Keratinocyte (primary cell): ENCODE measurements at regions not wholly inside any gene's neighbourhood (a gene's known extent, or its start where the extent isn't known, plus 50 kb on each side); places are given as distances from the start of the nearest gene placed in this dataset.

Experiments used
- DNase-seq: peaks from one replicate; pipeline ENCODE4 v3.0.0-alpha.2; 2011; ENCODE audit warnings: low read depth, missing footprints, low spot score
- FAIRE-seq: peaks from 2 replicates; lab custom pipeline; 2011; peaks lifted over from hg19 to GRCh38; lab: Jason Lieb, UNC
- H2AFZ ChIP-seq: 2 replicates; pipeline ENCODE4 v1.6.0; 2012; ENCODE audit warnings: low read length, control low read depth, inconsistent platforms; ENCODE audit not compliant: control insufficient read depth
- H3K27ac ChIP-seq: 2 replicates; pipeline ENCODE4 v1.5.1; 2011; ENCODE audit warnings: low read length; ENCODE audit not compliant: control insufficient read depth, insufficient read depth
- H3K27me3 ChIP-seq: 3 replicates; pipeline ENCODE4 v1.6.0; 2011; ENCODE audit warnings: low read length; ENCODE audit not compliant: control insufficient read depth, insufficient read depth; ENCODE audit errors: extremely low read depth
- H3K36me3 ChIP-seq, 2 experiments: 2 replicates in 1 of 2; 3 replicates in 1 of 2; pipeline ENCODE4 v1.5.1; 2011; ENCODE audit warnings: low read length in 2 of 2, mild to moderate bottlenecking in 1 of 2; ENCODE audit not compliant: control insufficient read depth in 2 of 2, insufficient read depth in 2 of 2; ENCODE audit errors: extremely low read depth in 1 of 2
- H3K4me1 ChIP-seq: 3 replicates; pipeline ENCODE4 v1.5.1; 2011; ENCODE audit warnings: low read length; ENCODE audit not compliant: control insufficient read depth, insufficient read depth; ENCODE audit errors: extremely low read depth
- H3K4me2 ChIP-seq: 3 replicates; pipeline ENCODE4 v1.6.0; 2011; ENCODE audit warnings: low read depth, low read length; ENCODE audit not compliant: control insufficient read depth, insufficient read depth; ENCODE audit errors: extremely low read depth
- H3K4me3 ChIP-seq, 3 experiments: fragments of 200-600 bp in 1 of 3; sonication (generic) in 1 of 3; 2 replicates in 2 of 3; 3 replicates in 1 of 3; pipeline ENCODE4 v1.5.1; 2011 to 2016; ENCODE audit warnings: low read length in 3 of 3, mild to moderate bottlenecking in 3 of 3, control low read depth in 2 of 3, inconsistent platforms in 1 of 3, low read depth in 1 of 3, mixed read lengths in 1 of 3, mixed run types in 1 of 3, moderate library complexity in 1 of 3; ENCODE audit not compliant: control insufficient read depth in 2 of 3, insufficient read depth in 2 of 3; ENCODE audit errors: extremely low read depth in 1 of 3
- H3K79me2 ChIP-seq: 2 replicates; pipeline ENCODE4 v1.6.0; 2012; ENCODE audit warnings: low read length; ENCODE audit not compliant: control insufficient read depth, insufficient read depth
- H3K9ac ChIP-seq: 3 replicates; pipeline ENCODE4 v1.6.0; 2011; ENCODE audit warnings: low read length; ENCODE audit not compliant: control insufficient read depth, insufficient read depth; ENCODE audit errors: extremely low read depth
- H3K9me1 ChIP-seq: 3 replicates; pipeline ENCODE4 v1.6.0; 2011; ENCODE audit warnings: low read length; ENCODE audit not compliant: control insufficient read depth, insufficient read depth; ENCODE audit errors: extremely low read depth
- H3K9me3 ChIP-seq: 2 replicates; pipeline ENCODE4 v1.5.1; 2012; ENCODE audit warnings: low read depth, low read length; ENCODE audit not compliant: control insufficient read depth
- H4K20me1 ChIP-seq: 3 replicates; pipeline ENCODE4 v1.6.0; 2011; ENCODE audit warnings: low read length; ENCODE audit not compliant: control insufficient read depth, insufficient read depth; ENCODE audit errors: extremely low read depth
- CTCF ChIP-seq, 3 experiments: IDR thresholded peaks in 1 of 3; conservative IDR thresholded peaks in 1 of 3; optimal IDR thresholded peaks in 1 of 3; 2 replicates in 2 of 3; 3 replicates in 1 of 3; pipeline versions ENCODE3 to v1.5.1; 2011; ENCODE audit warnings: low read length in 3 of 3, mild to moderate bottlenecking in 3 of 3, moderate library complexity in 2 of 3, control low read depth in 1 of 3, inconsistent platforms in 1 of 3; ENCODE audit not compliant: insufficient read depth in 2 of 3; ENCODE audit errors: extremely low read depth in 1 of 3
- EZH2 ChIP-seq: IDR thresholded peaks from one replicate; pipeline ENCODE4 v1.6.1; 2012; ENCODE audit warnings: inconsistent platforms, mild to moderate bottlenecking, low read length, moderate library complexity
- dilution Hi-C: fragments of 300-500 bp; cut with MboI; formaldehyde crosslinking; loops from one replicate; pipeline ENCODE4 v1.7.0; 2020; ENCODE audit warnings: low sequenced_read_pairs; ENCODE audit not compliant: extremely low pct_ligation_motif_present

GRCh38 chr21:16872616-16873015 lies 640.2 kb upstream of the CXADR start:
- FAIRE-seq (no peak), DNase-seq (no peak)
- Histone ChIP-seq H3K4me1 (no peaks in the 10 kb centered on the region), H3K27ac (no peak overlapping the region), H3K9me1 (no peaks in the 10 kb centered on the region), H3K79me2 (no peaks in the 10 kb centered on the region), H3K36me3 (no peaks in the 10 kb centered on the region), H3K27me3 (no peaks in the 10 kb centered on the region), H2AFZ (no peak overlapping the region), H3K9me3 (no peaks in the 10 kb centered on the region), H3K9ac (no peak overlapping the region), H3K4me3 (no peak overlapping the region), H3K4me2 (no peak overlapping the region), H4K20me1 (no peaks in the 10 kb centered on the region)
- TF ChIP-seq EZH2 (no peak), CTCF (optimal IDR thresholded peaks at IDR 0.05 in 1 of 3, IDR thresholded peaks at IDR 0.05 in 1 of 3, conservative IDR thresholded peaks at IDR 0.05 in 1 of 3; ENCODE audit: extremely low read depth in 1 of 3, insufficient read depth in 2 of 3, low read length in 3 of 3) (no peak)
- dilution Hi-C loops = no loop called here

GRCh38 chr21:16873176-16873575 lies 639.7 kb upstream of the CXADR start:
- DNase-seq (no peak), FAIRE-seq (no peak)
- H3K4me1 ChIP-seq = no peaks in the 10 kb centered on the region
- H3K4me3 ChIP-seq = no peak overlapping the region
- no peak overlapping the region for H3K9ac ChIP-seq
- no peaks in the 10 kb centered on the region for H3K27me3 ChIP-seq
- H3K9me3 ChIP-seq = no peaks in the 10 kb centered on the region
- dilution Hi-C loops = no loop called here
- no peaks in the 10 kb centered on the region for H3K79me2 ChIP-seq
- TF ChIP-seq EZH2 = no peak
- no peak for TF ChIP-seq CTCF (optimal IDR thresholded peaks at IDR 0.05 in 1 of 3, IDR thresholded peaks at IDR 0.05 in 1 of 3, conservative IDR thresholded peaks at IDR 0.05 in 1 of 3; ENCODE audit: extremely low read depth in 1 of 3, insufficient read depth in 2 of 3, low read length in 3 of 3)
- no peak overlapping the region for H2AFZ ChIP-seq
- no peak overlapping the region for H3K27ac ChIP-seq
- H4K20me1 ChIP-seq = no peaks in the 10 kb centered on the region
- H3K36me3 ChIP-seq = no peaks in the 10 kb centered on the region
- no peak overlapping the region for H3K4me2 ChIP-seq
- H3K9me1 ChIP-seq = no peaks in the 10 kb centered on the region
